Breast epithelium (tissue), 4 donors: ENCODE measurements at regions not wholly inside any gene's neighbourhood (a gene's known extent, or its start where the extent isn't known, plus 50 kb on each side); places are given as distances from the start of the nearest gene placed in this dataset.

Experiments
- DNase-seq, 2 donors: peaks; one replicate each; pipeline ENCODE4 v3.0.0-alpha.2; 2019; ENCODE audit warnings: low spot score in 2 of 2
- H3K27ac ChIP-seq, 2 donors: fragments of 200-600 bp; sonication (generic) in 1 of 2; one replicate each; pipeline ENCODE4 v1.5.1; 2016 to 2019; ENCODE audit warnings: mild to moderate bottlenecking in 1 of 2
- H3K27me3 ChIP-seq, 2 donors: fragments of 200-600 bp; sonication (generic) in 1 of 2; one replicate each; pipeline versions ENCODE4 v1.5.1 to v1.6.0; 2017 to 2019; ENCODE audit warnings: control low read depth in 1 of 2, mild to moderate bottlenecking in 1 of 2
- H3K36me3 ChIP-seq: fragments of 200-600 bp; one replicate; pipeline ENCODE4 v1.5.1; 2019
- H3K4me1 ChIP-seq, 2 donors: fragments of 200-600 bp; sonication (generic); one replicate each; pipeline ENCODE4 v1.5.1; 2016 to 2019; ENCODE audit warnings: control low read depth in 1 of 2
- H3K4me3 ChIP-seq, 3 donors: fragments of 200-600 bp; sonication (generic); 1 replicate in 2 of 3; 2 replicates in 1 of 3; pipeline ENCODE4 v1.5.1; 2016 to 2019; ENCODE audit warnings: mild to moderate bottlenecking in 3 of 3, moderate library complexity in 2 of 3
- H3K9me3 ChIP-seq, 2 donors: fragments of 200-600 bp; sonication (generic) in 1 of 2; one replicate each; pipeline ENCODE4 v1.5.1; 2016 to 2019; ENCODE audit warnings: control low read depth in 1 of 2
- CTCF ChIP-seq, 3 donors: fragments of 450-650 bp; IDR thresholded peaks; one replicate each; pipeline ENCODE4 v1.5.1; 2016 to 2017; ENCODE audit warnings: antibody characterized with exemption in 3 of 3, mild to moderate bottlenecking in 3 of 3, moderate library complexity in 3 of 3
- POLR2A ChIP-seq: fragments of 450-650 bp; IDR thresholded peaks from one replicate; pipeline ENCODE4 v1.6.1; 2016; ENCODE audit warnings: antibody characterized with exemption, mild to moderate bottlenecking, moderate library complexity
- POLR2AphosphoS5 ChIP-seq, 3 donors: sonication (generic); formaldehyde crosslinking; IDR thresholded peaks; one replicate each; pipeline ENCODE4 v1.6.1; 2017; ENCODE audit warnings: antibody characterized with exemption in 3 of 3
- intact Hi-C: fragments of 100-400 bp; cut with DNase I; formaldehyde crosslinking; loops from one replicate; pipeline ENCODE4 v1.15.1; 2023; ENCODE audit warnings: low total_unique reads

GRCh38 chr11:111049131-111049530 is 196.4 kb upstream of the POU2AF2 start:
- no peak for TF ChIP-seq POLR2A
- no peaks in the 10 kb centered on the region for H3K36me3 ChIP-seq
- no peaks in the 10 kb centered on the region for H3K9me3 ChIP-seq
- intact Hi-C loops = no loop called here
- no peaks in the 10 kb centered on the region for H3K4me1 ChIP-seq
- H3K4me3 ChIP-seq = no peak overlapping the region
- DNase-seq = no peak
- H3K27ac ChIP-seq = no peak overlapping the region
- no peaks in the 10 kb centered on the region for H3K27me3 ChIP-seq

GRCh38 chr11:111047374-111047773 is 198.2 kb upstream of the POU2AF2 start:
- H3K4me3 ChIP-seq = no peak overlapping the region
- no peak for DNase-seq
- no peak overlapping the region for H3K27ac ChIP-seq
- no peak for TF ChIP-seq CTCF (IDR thresholded peaks at IDR 0.05)
- TF ChIP-seq POLR2A = no peak
- no peak for TF ChIP-seq POLR2AphosphoS5 (IDR thresholded peaks at IDR 0.05)
- no peaks in the 10 kb centered on the region for H3K27me3 ChIP-seq
- H3K4me1 ChIP-seq = no peaks in the 10 kb centered on the region
- intact Hi-C loops = no loop called here
- H3K9me3 ChIP-seq = no peaks in the 10 kb centered on the region
- no peaks in the 10 kb centered on the region for H3K36me3 ChIP-seq

DNA sequence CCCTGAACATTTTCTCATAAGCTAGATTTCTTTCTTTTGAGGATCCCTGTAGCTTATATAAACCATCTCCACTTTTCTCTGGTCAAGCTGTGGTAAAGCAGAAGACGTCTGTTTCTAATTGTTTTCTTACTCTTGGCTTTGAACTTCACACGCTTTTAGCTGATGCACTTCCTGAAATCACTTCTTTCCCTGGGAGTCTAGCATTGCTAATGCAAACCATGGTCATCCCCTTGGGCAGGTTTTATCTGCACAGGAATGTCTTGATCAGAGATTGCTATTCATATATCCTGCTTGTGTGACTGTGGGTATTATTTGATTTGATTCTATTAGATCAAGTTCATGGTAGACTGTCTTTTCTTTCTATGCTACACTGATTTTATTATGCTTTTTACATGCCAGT is 199.2 kb upstream of the POU2AF2 start:
- no peak for DNase-seq
- H3K27me3 ChIP-seq = no peaks in the 10 kb centered on the region
- H3K9me3 ChIP-seq = no peaks in the 10 kb centered on the region
- no peaks in the 10 kb centered on the region for H3K36me3 ChIP-seq
- intact Hi-C loops = no loop called here
- H3K4me1 ChIP-seq = no peaks in the 10 kb centered on the region
- no peak overlapping the region for H3K4me3 ChIP-seq
- peak overlapping the region in 1 of 2 donors; percentile 66 for H3K27ac ChIP-seq
- TF ChIP-seq POLR2AphosphoS5 (IDR thresholded peaks at IDR 0.05) (no peak), POLR2A (no peak), CTCF (IDR thresholded peaks at IDR 0.05) (no peak)

DNA sequence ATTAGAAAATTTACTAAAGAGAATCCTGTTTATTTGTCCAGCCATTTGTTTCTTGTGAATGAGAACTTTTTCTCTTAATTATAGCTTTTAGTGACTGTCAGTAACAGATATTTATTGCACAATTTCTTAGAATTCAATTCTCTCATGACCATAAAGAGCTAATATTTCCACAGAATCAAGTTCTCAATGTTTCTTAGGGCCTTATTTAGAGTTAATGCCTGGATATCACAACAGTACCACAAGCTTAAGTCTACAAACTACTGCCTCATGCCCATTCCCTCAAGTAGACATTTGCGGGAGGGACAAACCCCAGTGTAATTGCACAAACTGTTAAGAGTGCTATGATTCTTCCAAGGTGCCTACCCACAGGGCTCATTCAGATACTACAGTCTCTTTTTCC is 199.7 kb upstream of the POU2AF2 start:
- H3K36me3 ChIP-seq = no peaks in the 10 kb centered on the region

DNA sequence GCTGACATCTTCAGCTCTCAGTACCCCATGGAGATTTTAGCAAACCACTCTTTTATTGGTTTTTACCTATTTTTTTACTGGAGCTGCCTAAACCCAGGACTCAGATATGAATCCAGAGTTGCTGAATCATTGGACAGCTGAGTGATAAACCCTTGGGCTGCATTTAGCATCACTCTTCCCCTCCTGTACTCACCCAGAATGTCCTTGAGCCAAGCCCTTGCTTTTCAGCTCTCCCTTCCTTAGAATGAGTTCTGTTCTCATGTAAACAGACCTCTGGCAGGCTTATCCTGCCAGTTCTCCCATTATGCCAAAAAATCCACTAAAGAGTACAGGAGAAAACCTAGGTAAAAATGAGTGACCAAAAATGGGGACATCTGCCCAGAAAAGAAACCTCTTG is 200.1 kb upstream of the POU2AF2 start:
- H3K4me1 ChIP-seq = no peaks in the 10 kb centered on the region
- no peaks in the 10 kb centered on the region for H3K27me3 ChIP-seq
- TF ChIP-seq POLR2AphosphoS5 (IDR thresholded peaks at IDR 0.05) = no peak
- no peak for TF ChIP-seq POLR2A
- no peak for TF ChIP-seq CTCF (IDR thresholded peaks at IDR 0.05)
- no peaks in the 10 kb centered on the region for H3K36me3 ChIP-seq
- H3K27ac ChIP-seq = peak overlapping the region in 1 of 2 donors; percentile 63
- no peak for DNase-seq
- intact Hi-C loops = no loop called here
- no peak overlapping the region for H3K4me3 ChIP-seq
- no peaks in the 10 kb centered on the region for H3K9me3 ChIP-seq

More for the DNA sequence above, 199.7 kb upstream of the POU2AF2 start:
- TF ChIP-seq CTCF (IDR thresholded peaks at IDR 0.05) = no peak
- TF ChIP-seq POLR2AphosphoS5 (IDR thresholded peaks at IDR 0.05) = no peak
- TF ChIP-seq POLR2A = no peak
- no peaks in the 10 kb centered on the region for H3K4me1 ChIP-seq
- H3K27me3 ChIP-seq = no peaks in the 10 kb centered on the region
- intact Hi-C loops = no loop called here
- H3K4me3 ChIP-seq = no peak overlapping the region
- DNase-seq = no peak
- no peaks in the 10 kb centered on the region for H3K9me3 ChIP-seq
- H3K27ac ChIP-seq = peak overlapping the region in 1 of 2 donors; percentile 66
